PC-9 (cell line): ENCODE measurements at regions not wholly inside any gene's neighbourhood (a gene's known extent, or its start where the extent isn't known, plus 50 kb on each side); places are given as distances from the start of the nearest gene placed in this dataset.

Source experiments
- BruUV-seq: library from RNA; stranded (reverse); fragments of 400-500 nt; replicated peaks from 2 replicates; lab custom pipeline; 2021; lab: Mats Ljungman, UMichigan
- CTCF ChIA-PET: fragments of 300-600 bp; sonication (Branson Sonifier 250); formaldehyde crosslinking; loops from one replicate; lab custom pipeline; 2022; ENCODE audit warnings: antibody characterized with exemption; lab: Charles Lee
- POLR2A ChIA-PET: fragments of 300-600 bp; sonication (Branson Sonifier 250); formaldehyde crosslinking; loops from one replicate; lab custom pipeline; 2022; ENCODE audit warnings: antibody characterized with exemption; ENCODE audit not compliant: unreplicated experiment; lab: Charles Lee
- DNase-seq, 2 experiments: peaks; one replicate each; pipeline versions ENCODE4 v3.0.0 to v3.0.0-alpha.2; 2015 to 2022; ENCODE audit warnings: mixed read lengths in 1 of 2
- H2AFZ ChIP-seq: fragments of 200-600 bp; sonication (generic); 2 replicates; pipeline ENCODE4 v1.8.1; 2017; ENCODE audit warnings: antibody characterized with exemption
- H3F3A ChIP-seq: fragments of 200-600 bp; sonication (generic); 2 replicates; pipeline ENCODE4 v1.8.1; 2017; ENCODE audit warnings: antibody characterized with exemption, mild to moderate bottlenecking, low read depth; ENCODE audit not compliant: insufficient read depth
- H3K27ac ChIP-seq: fragments of 200-600 bp; sonication (generic); 2 replicates; pipeline ENCODE4 v1.6.1; 2016; ENCODE audit warnings: mixed run types
- H3K27me3 ChIP-seq: fragments of 200-600 bp; sonication (generic); 2 replicates; pipeline ENCODE4 v1.6.1; 2016; ENCODE audit warnings: low read depth, mixed run types; ENCODE audit not compliant: insufficient read depth
- H3K36me3 ChIP-seq: fragments of 200-600 bp; sonication (generic); 2 replicates; pipeline ENCODE4 v1.6.1; 2016; ENCODE audit warnings: low read depth, mixed run types
- H3K4me1 ChIP-seq: fragments of 200-600 bp; sonication (generic); replicated peaks from 2 replicates; pipeline ENCODE4 v1.6.1; 2016; ENCODE audit warnings: mixed run types; ENCODE audit not compliant: insufficient read depth
- H3K4me2 ChIP-seq: fragments of 200-600 bp; sonication (generic); 2 replicates; pipeline ENCODE4 v1.6.1; 2017; ENCODE audit warnings: mixed run types
- H3K4me3 ChIP-seq: fragments of 200-600 bp; sonication (generic); 2 replicates; pipeline ENCODE4 v1.6.1; 2016; ENCODE audit warnings: mixed run types
- H3K79me2 ChIP-seq: fragments of 200-600 bp; sonication (generic); 2 replicates; pipeline ENCODE4 v1.6.1; 2017; ENCODE audit warnings: low read depth, mixed run types
- H3K9me2 ChIP-seq: fragments of 200-600 bp; sonication (generic); 2 replicates; pipeline ENCODE4 v1.8.1; 2017; ENCODE audit warnings: mild to moderate bottlenecking; ENCODE audit not compliant: insufficient read depth
- H3K9me3 ChIP-seq: fragments of 200-600 bp; sonication (generic); 2 replicates; pipeline ENCODE4 v1.8.1; 2016; ENCODE audit warnings: low read depth; ENCODE audit not compliant: insufficient read depth
- H4K20me1 ChIP-seq: fragments of 200-600 bp; sonication (generic); 2 replicates; pipeline ENCODE4 v1.8.1; 2017; ENCODE audit not compliant: insufficient read depth
- CTCF ChIP-seq: fragments of 200-600 bp; sonication (generic); conservative IDR thresholded peaks from 2 replicates; pipeline ENCODE4 v1.6.1; 2017; ENCODE audit warnings: mixed run types, antibody characterized with exemption, mild to moderate bottlenecking, moderate library complexity
- EZH2 ChIP-seq: fragments of 200-600 bp; sonication (generic); IDR thresholded peaks from 2 replicates; pipeline ENCODE4 v1.8.0; 2017; ENCODE audit warnings: antibody characterized with exemption, low read depth
- intact Hi-C: fragments of 100-400 bp; cut with micrococcal nuclease; formaldehyde crosslinking; loops from one replicate; pipeline ENCODE4 v1.10.0; 2022; ENCODE audit not compliant: unreplicated experiment

DNA sequence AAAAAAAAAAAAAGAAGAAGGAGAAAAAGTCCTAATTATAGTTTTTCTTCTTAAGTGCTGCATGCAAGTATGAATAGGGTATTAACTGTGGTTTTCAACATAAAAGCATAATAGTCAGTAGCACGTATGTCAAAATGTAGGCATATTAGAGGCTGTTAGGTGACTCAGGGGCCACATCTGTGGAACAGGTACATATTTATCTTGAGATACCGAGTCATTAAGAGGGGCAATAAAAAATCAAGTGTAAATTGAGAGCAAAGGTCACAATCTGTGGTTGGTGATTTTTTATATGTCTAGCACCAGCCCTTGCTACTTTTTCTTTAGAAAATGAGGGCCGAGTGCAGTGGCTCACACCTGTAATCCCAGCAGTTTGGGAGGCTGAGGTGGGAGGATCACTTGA, 1113.8 kb upstream of the RBFOX1 start:
- no peak for DNase-seq
- Histone ChIP-seq H3K27ac (no peak overlapping the region), H3K36me3 (no peaks in the 10 kb centered on the region), H3K27me3 (peaks cover 39% of the 10 kb centered on the region), H3K4me2 (no peak overlapping the region), H3K79me2 (no peaks in the 10 kb centered on the region), H3K9me3 (no peaks in the 10 kb centered on the region), H4K20me1 (no peaks in the 10 kb centered on the region), H3K9me2 (no peaks in the 10 kb centered on the region), H2AFZ (no peak overlapping the region), H3K4me3 (no peak overlapping the region), H3K4me1 (no peaks in the 10 kb centered on the region), H3F3A (no peaks in the 10 kb centered on the region)
- POLR2A ChIA-PET: no interaction called here
- intact Hi-C loops: no loop called here
- no TSS peak for BruUV-seq
- no peak for TF ChIP-seq EZH2
- TF ChIP-seq CTCF: no peak
- CTCF ChIA-PET: no interaction called here

GRCh38 chr16:6216836-6217235, 1115.8 kb upstream of the RBFOX1 start:
- Histone ChIP-seq H3K36me3 (no peaks in the 10 kb centered on the region), H3K4me2 (no peak overlapping the region), H3K27me3 (peaks cover 39% of the 10 kb centered on the region), H3K27ac (no peak overlapping the region), H3K9me2 (no peaks in the 10 kb centered on the region), H3F3A (no peaks in the 10 kb centered on the region), H2AFZ (no peak overlapping the region), H3K4me1 (no peaks in the 10 kb centered on the region), H4K20me1 (no peaks in the 10 kb centered on the region), H3K4me3 (no peak overlapping the region), H3K9me3 (no peaks in the 10 kb centered on the region), H3K79me2 (no peaks in the 10 kb centered on the region)
- intact Hi-C loops: no loop called here
- no peak for DNase-seq
- no peak for TF ChIP-seq EZH2
- TF ChIP-seq CTCF: no peak
- POLR2A ChIA-PET: no interaction called here
- CTCF ChIA-PET: no interaction called here
- BruUV-seq: no TSS peak

- CTCF ChIA-PET: no interaction called here
- DNase-seq: no peak
- TF ChIP-seq CTCF: no peak
- no peak for TF ChIP-seq EZH2
- no peaks in the 10 kb centered on the region for H3K36me3 ChIP-seq
- H3K4me3 ChIP-seq: no peak overlapping the region
- no TSS peak for BruUV-seq
- no peaks in the 10 kb centered on the region for H4K20me1 ChIP-seq
- no peaks in the 10 kb centered on the region for H3K79me2 ChIP-seq
- H3K27ac ChIP-seq: no peak overlapping the region
- intact Hi-C loops: no loop called here
- H2AFZ ChIP-seq: no peak overlapping the region
- peaks cover 16% of the 10 kb centered on the region for H3K27me3 ChIP-seq
- no peak overlapping the region for H3K4me2 ChIP-seq
- H3K9me2 ChIP-seq: no peaks in the 10 kb centered on the region
- H3K4me1 ChIP-seq: no peaks in the 10 kb centered on the region
- POLR2A ChIA-PET: no interaction called here
- H3F3A ChIP-seq: no peaks in the 10 kb centered on the region
- no peaks in the 10 kb centered on the region for H3K9me3 ChIP-seq
Measured at GRCh38 chr16:6211644-6212043, 1114.0 kb upstream of the EEF2KMT start.
